Coronary artery (tissue), 2 donors: ENCODE measurements at regions not wholly inside any gene's neighbourhood (a gene's known extent, or its start where the extent isn't known, plus 50 kb on each side); places are given as distances from the start of the nearest gene placed in this dataset.

Source experiments
- DNase-seq: peaks from one replicate; pipeline ENCODE4 v3.0.0-alpha.2; 2017; ENCODE audit warnings: low spot score
- H3K27ac ChIP-seq, 2 donors: fragments of 200-600 bp; sonication (generic); one replicate each; pipeline ENCODE4 v1.5.1; 2016 to 2019
- H3K4me3 ChIP-seq: fragments of 200-600 bp; sonication (generic); 2 replicates; pipeline ENCODE4 v1.5.1; 2016; ENCODE audit warnings: mild to moderate bottlenecking, moderate library complexity
- CTCF ChIP-seq: fragments of 200-600 bp; sonication (generic); IDR thresholded peaks from one replicate; pipeline ENCODE4 v1.5.1; 2019; ENCODE audit warnings: antibody characterized with exemption

DNA sequence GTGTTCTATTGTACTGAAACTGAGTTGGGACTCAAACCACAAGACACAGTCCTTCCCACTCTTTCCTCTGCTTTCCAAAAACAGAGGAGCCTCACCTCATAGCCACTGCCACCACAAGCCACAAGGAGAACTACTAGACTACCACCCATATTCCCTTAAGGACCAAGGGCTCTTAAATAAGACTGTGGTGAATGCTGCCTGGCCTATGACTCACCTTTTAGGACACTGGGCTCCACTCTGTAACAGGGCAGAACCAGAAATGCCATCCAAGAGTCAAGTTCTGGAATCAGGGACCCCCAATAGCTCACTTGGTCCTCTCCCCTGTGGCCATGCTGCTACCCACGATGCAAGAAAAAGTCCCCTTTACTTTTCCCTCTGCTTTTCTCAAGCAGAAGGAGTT lies 851.4 kb downstream of the BCL11A start:
- no peak overlapping the region for H3K4me3 ChIP-seq
- DNase-seq = no peak
- H3K27ac ChIP-seq = no peak overlapping the region
- no peak for TF ChIP-seq CTCF

GRCh38 chr2:59701271-59701994 lies 852.0 kb downstream of the BCL11A start:
- Histone ChIP-seq H3K4me3 (no peak overlapping the region), H3K27ac (no peak overlapping the region)
- no peak for TF ChIP-seq CTCF
- no peak for DNase-seq

DNA sequence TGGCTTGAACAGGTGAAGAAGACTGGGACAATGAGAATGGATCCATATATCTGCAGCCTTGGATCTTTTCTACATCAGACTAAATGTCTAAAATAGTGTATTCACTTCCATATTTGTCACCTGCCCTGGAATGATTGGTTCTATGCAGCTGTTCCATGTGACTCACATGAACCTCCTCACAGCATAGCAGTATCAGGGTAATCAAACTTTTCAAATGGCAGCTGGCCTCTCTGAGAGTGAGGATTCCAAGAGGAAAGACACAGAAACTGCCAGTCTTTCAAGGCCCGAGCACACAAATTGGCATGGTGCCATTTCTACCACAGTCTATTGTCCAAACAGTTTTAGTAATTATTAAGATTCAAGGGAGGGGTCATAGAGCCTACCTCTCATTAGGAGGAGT lies 859.3 kb downstream of the BCL11A start:
- no peak for TF ChIP-seq CTCF
- Histone ChIP-seq H3K27ac (no peak overlapping the region), H3K4me3 (no peak overlapping the region)
- DNase-seq = no peak

GRCh38 chr2:59693231-59693959 lies 860.1 kb downstream of the BCL11A start:
- Histone ChIP-seq H3K4me3 (no peak overlapping the region), H3K27ac (no peak overlapping the region)
- no peak for DNase-seq
- no peak for TF ChIP-seq CTCF

- no peak for DNase-seq
- H3K27ac ChIP-seq = no peak overlapping the region
- no peak for TF ChIP-seq CTCF
- H3K4me3 ChIP-seq = no peak overlapping the region
These were observed 861.8 kb downstream of the BCL11A start for GRCh38 chr2:59691518-59692190.

DNA sequence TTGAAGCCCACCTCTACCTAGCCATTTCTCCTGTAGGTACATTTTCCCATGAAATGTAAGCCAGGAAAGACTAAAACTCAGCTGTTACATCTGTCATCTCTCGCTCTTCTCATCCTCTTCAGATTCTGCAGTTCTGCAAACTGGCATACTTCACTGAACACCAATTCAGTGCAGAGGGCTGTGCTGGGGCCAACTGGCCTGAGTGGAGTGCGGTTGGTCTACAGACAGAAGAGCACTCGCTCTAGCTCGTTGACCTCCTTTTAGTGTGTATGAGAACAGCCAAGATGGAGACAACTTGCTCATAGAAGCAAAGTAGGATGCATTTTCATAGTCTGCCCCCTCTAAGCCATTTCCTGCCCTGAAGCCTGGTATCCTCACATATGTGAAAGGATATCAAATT lies 862.6 kb downstream of the BCL11A start:
- TF ChIP-seq CTCF = no peak
- no peak for DNase-seq
- Histone ChIP-seq H3K4me3 (no peak overlapping the region), H3K27ac (no peak overlapping the region)
